ENCODE measurements at regions not wholly inside any gene's neighbourhood (a gene's known extent, or its start where the extent isn't known, plus 50 kb on each side); places are given as distances from the start of the nearest gene placed in this dataset.

GRCh38 chr15:68871507-68871906, 50.8 kb upstream of the ANP32A start:
- Histone ChIP-seq H3K36me3 (ENCODE audit: low read depth) (no peaks in the 10 kb centered on the region), H3F3A (ENCODE audit: insufficient read depth) (no peaks in the 10 kb centered on the region), H3K9ac (no peak overlapping the region), H3K27ac (no peak overlapping the region), H3K4me3 (no peak overlapping the region), H3K4me2 (ENCODE audit: unreplicated experiment) (no peak overlapping the region), H3K4me1 (ENCODE audit: insufficient read depth) (no peaks in the 10 kb centered on the region), H2AFZ (no peak overlapping the region), H3K9me2 (ENCODE audit: insufficient read depth) (no peaks in the 10 kb centered on the region), H3K79me2 (ENCODE audit: insufficient read depth) (no peaks in the 10 kb centered on the region), H3K9me3 (ENCODE audit: low read depth) (no peaks in the 10 kb centered on the region), H4K20me1 (ENCODE audit: insufficient read depth) (no peaks in the 10 kb centered on the region), H3K27me3 (replicated peaks; ENCODE audit: insufficient read depth) (peaks cover 35% of the 10 kb centered on the region)
- in situ Hi-C loops (cut with MboI) = loop anchor here (10.0 kb wide), 1 partner anchor 317 kb away; no protein-coding TSS in a partner anchor
- DNase-seq = no peak
- TF ChIP-seq EZH2 (IDR thresholded peaks at IDR 0.05; ENCODE audit: insufficient read depth, poor library complexity, severe bottlenecking) (no peak), EZH2phosphoT487 (IDR thresholded peaks at IDR 0.05; ENCODE audit: insufficient read depth, low read depth) (no peak)

DNA sequence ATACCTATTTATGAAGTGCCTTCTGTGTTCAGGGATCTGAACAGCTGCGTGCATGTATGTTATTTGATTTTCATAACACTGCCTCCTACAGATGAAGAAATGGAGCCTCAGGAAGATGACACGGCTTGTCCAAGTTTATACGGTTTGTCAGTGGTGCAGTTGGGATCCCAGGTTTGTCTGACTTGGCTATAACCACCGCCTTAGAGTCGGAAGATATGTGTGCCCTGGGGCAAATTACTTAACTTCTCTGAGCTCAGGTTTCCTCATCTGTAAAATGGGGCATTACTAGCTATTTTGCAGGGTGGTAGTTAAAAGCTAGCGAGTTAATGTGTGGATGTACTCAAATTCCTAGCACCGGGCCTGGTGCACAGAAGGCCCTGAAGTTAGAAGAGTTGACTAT, 54.1 kb upstream of the ANP32A start:
- in situ Hi-C loops (cut with MboI) = loop anchor here (10.0 kb wide), 1 partner anchor 320 kb away; no protein-coding TSS in a partner anchor
- Histone ChIP-seq H3K4me1 (ENCODE audit: insufficient read depth) (no peaks in the 10 kb centered on the region), H3K4me2 (ENCODE audit: unreplicated experiment) (no peak overlapping the region), H3K9ac (no peak overlapping the region), H2AFZ (no peak overlapping the region), H3K9me2 (ENCODE audit: insufficient read depth) (no peaks in the 10 kb centered on the region), H3K27ac (no peak overlapping the region), H3K9me3 (ENCODE audit: low read depth) (no peaks in the 10 kb centered on the region), H3K27me3 (replicated peaks; ENCODE audit: insufficient read depth) (peaks cover 32% of the 10 kb centered on the region), H3K79me2 (ENCODE audit: insufficient read depth) (no peaks in the 10 kb centered on the region), H4K20me1 (ENCODE audit: insufficient read depth) (no peaks in the 10 kb centered on the region), H3K36me3 (ENCODE audit: low read depth) (no peaks in the 10 kb centered on the region), H3K4me3 (no peak overlapping the region), H3F3A (ENCODE audit: insufficient read depth) (no peaks in the 10 kb centered on the region)
- WGBS, 2 experiments (ENCODE audit: low coverage in 1 of 2, low lambda C conversion rate in 2 of 2, missing lambda C conversion rate in 2 of 2) = 92 to 93% methylated on average over 7 of the region's 7 CpGs
- TF ChIP-seq EZH2phosphoT487 (IDR thresholded peaks at IDR 0.05; ENCODE audit: insufficient read depth, low read depth) = no peak
- TF ChIP-seq EZH2 (IDR thresholded peaks at IDR 0.05; ENCODE audit: insufficient read depth, poor library complexity, severe bottlenecking) = no peak
- DNase-seq = no peak

GRCh38 chr15:68875377-68876116, 54.8 kb upstream of the SPESP1 start:
- Histone ChIP-seq H3K4me2 (ENCODE audit: unreplicated experiment) (peak overlapping the region; percentile 80), H3K9me3 (ENCODE audit: low read depth) (no peaks in the 10 kb centered on the region), H3K79me2 (ENCODE audit: insufficient read depth) (no peaks in the 10 kb centered on the region), H3K4me1 (ENCODE audit: insufficient read depth) (no peaks in the 10 kb centered on the region), H3F3A (ENCODE audit: insufficient read depth) (no peaks in the 10 kb centered on the region), H3K36me3 (ENCODE audit: low read depth) (no peaks in the 10 kb centered on the region), H3K27ac (no peak overlapping the region), H3K27me3 (replicated peaks; ENCODE audit: insufficient read depth) (peaks cover 29% of the 10 kb centered on the region), H3K9ac (peak overlapping the region; percentile 14; the same call in 1 of the 2 replicates), H2AFZ (peak overlapping the region; percentile 90), H3K4me3 (peak overlapping the region; percentile 69), H3K9me2 (ENCODE audit: insufficient read depth) (no peaks in the 10 kb centered on the region), H4K20me1 (ENCODE audit: insufficient read depth) (no peaks in the 10 kb centered on the region)
- in situ Hi-C loops (cut with MboI) = loop anchor here (10.0 kb wide), 1 partner anchor 321 kb away; no protein-coding TSS in a partner anchor
- DNase-seq = peak; percentile 91
- no peak for TF ChIP-seq EZH2 (IDR thresholded peaks at IDR 0.05; ENCODE audit: insufficient read depth, poor library complexity, severe bottlenecking)
- no peak for TF ChIP-seq EZH2phosphoT487 (IDR thresholded peaks at IDR 0.05; ENCODE audit: insufficient read depth, low read depth)
- WGBS, 2 experiments (ENCODE audit: low coverage in 1 of 2, low lambda C conversion rate in 2 of 2, missing lambda C conversion rate in 2 of 2) = 8 to 10% methylated on average over 31 of the region's 31 CpGs

DNA sequence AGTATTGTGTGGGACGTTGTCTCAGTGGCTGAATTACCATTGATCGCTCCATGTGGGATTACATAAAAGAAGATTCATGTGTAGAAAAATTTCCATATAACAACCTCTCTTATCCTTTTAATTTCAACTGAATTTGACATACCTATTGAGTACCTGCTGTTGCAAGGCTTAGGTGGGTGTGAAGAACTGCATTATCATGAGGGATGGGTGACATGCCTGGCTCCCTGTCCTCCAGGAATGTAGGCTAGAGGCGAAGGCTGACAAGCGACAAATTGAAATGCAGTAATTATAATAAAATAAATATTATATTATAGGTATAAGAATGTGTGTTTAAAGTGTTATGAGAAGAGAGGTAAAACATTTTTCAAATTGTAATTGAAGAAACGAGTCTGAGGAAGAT, 52.7 kb upstream of the SPESP1 start:
- no peak overlapping the region for H3K4me2 ChIP-seq (ENCODE audit: unreplicated experiment)
- no peak overlapping the region for H3K9ac ChIP-seq
- no peak for TF ChIP-seq EZH2phosphoT487 (IDR thresholded peaks at IDR 0.05; ENCODE audit: insufficient read depth, low read depth)
- TF ChIP-seq EZH2 (IDR thresholded peaks at IDR 0.05; ENCODE audit: insufficient read depth, poor library complexity, severe bottlenecking) = no peak
- no peak overlapping the region for H3K4me3 ChIP-seq
- H3F3A ChIP-seq (ENCODE audit: insufficient read depth) = no peaks in the 10 kb centered on the region
- DNase-seq = no peak
- H3K36me3 ChIP-seq (ENCODE audit: low read depth) = no peaks in the 10 kb centered on the region
- in situ Hi-C loops (cut with MboI) = loop anchor here (10.0 kb wide), 1 partner anchor 323 kb away; no protein-coding TSS in a partner anchor
- H3K27me3 ChIP-seq (replicated peaks; ENCODE audit: insufficient read depth) = peaks cover 10% of the 10 kb centered on the region
- no peak overlapping the region for H2AFZ ChIP-seq
- H3K9me3 ChIP-seq (ENCODE audit: low read depth) = no peaks in the 10 kb centered on the region
- WGBS, 2 experiments (ENCODE audit: low coverage in 1 of 2, low lambda C conversion rate in 2 of 2, missing lambda C conversion rate in 2 of 2) = 73 to 75% methylated on average over 5 of the region's 5 CpGs
- no peaks in the 10 kb centered on the region for H3K9me2 ChIP-seq (ENCODE audit: insufficient read depth)
- H3K4me1 ChIP-seq (ENCODE audit: insufficient read depth) = no peaks in the 10 kb centered on the region
- no peak overlapping the region for H3K27ac ChIP-seq
- no peaks in the 10 kb centered on the region for H4K20me1 ChIP-seq (ENCODE audit: insufficient read depth)
- no peaks in the 10 kb centered on the region for H3K79me2 ChIP-seq (ENCODE audit: insufficient read depth)

All from GM23248 (cell line).